IPS-20b (cell line): ENCODE measurements at regions not wholly inside any gene's neighbourhood (a gene's known extent, or its start where the extent isn't known, plus 50 kb on each side); places are given as distances from the start of the nearest gene placed in this dataset.
A peak's percentile ranks its signal among the peaks of the same experiment; 100 is the strongest.
"Not testable (repeated sequence)": the region's sequence is repeated elsewhere in the genome, so short reads cannot be mapped to it uniquely, and the experiment has no call there.

Experiments used
- H3K27ac ChIP-seq: one replicate; pipeline ENCODE4 v1.5.1; 2013; ENCODE audit warnings: low read length
- H3K27me3 ChIP-seq: 2 replicates; pipeline ENCODE4 v1.6.1; 2013; ENCODE audit warnings: mild to moderate bottlenecking, low read length, inconsistent platforms; ENCODE audit not compliant: insufficient read depth
- H3K36me3 ChIP-seq: 2 replicates; pipeline ENCODE4 v1.6.1; 2013; ENCODE audit warnings: low read depth, mild to moderate bottlenecking, inconsistent platforms, low read length, moderate library complexity; ENCODE audit not compliant: insufficient read depth
- H3K4me1 ChIP-seq: 2 replicates; pipeline ENCODE4 v1.6.1; 2013; ENCODE audit warnings: mild to moderate bottlenecking, control low read depth, inconsistent platforms, low read length, moderate library complexity; ENCODE audit not compliant: insufficient read depth
- H3K4me3 ChIP-seq: 2 replicates; pipeline ENCODE4 v1.5.1; 2013; ENCODE audit warnings: mild to moderate bottlenecking, low read length, inconsistent platforms
- H3K9ac ChIP-seq: 2 replicates; pipeline ENCODE4 v1.6.1; 2013; ENCODE audit warnings: low read depth, mild to moderate bottlenecking, inconsistent platforms, low read length, moderate library complexity
- H3K9me3 ChIP-seq: 2 replicates; pipeline ENCODE4 v1.6.1; 2013; ENCODE audit warnings: mild to moderate bottlenecking, low read depth, low read length, inconsistent platforms; ENCODE audit not compliant: insufficient read depth

DNA sequence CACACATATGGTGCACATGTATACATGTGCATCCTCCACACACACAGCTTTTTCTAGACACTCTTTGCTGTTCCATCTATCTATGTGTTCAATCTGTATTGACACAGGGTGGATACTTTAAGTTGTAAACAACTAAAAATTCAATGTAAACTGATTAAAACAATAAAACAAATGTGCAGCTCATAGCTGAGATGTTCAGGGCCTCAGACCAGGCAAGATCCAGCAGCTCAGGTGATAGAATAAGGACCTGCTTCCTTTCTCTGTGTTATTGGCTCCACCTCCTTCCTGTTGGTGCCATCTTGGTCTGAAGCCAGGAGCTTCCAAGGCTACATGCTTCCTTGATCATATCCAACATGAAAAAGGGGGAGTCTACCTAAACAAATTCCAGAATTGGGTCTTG, 158.1 kb upstream of the RFLNA start:
- Histone ChIP-seq H3K9me3 (peaks cover 9% of the 10 kb centered on the region; the same call in 1 of the 2 replicates), H3K27me3 (no peaks in the 10 kb centered on the region), H3K36me3 (no peaks in the 10 kb centered on the region)

DNA sequence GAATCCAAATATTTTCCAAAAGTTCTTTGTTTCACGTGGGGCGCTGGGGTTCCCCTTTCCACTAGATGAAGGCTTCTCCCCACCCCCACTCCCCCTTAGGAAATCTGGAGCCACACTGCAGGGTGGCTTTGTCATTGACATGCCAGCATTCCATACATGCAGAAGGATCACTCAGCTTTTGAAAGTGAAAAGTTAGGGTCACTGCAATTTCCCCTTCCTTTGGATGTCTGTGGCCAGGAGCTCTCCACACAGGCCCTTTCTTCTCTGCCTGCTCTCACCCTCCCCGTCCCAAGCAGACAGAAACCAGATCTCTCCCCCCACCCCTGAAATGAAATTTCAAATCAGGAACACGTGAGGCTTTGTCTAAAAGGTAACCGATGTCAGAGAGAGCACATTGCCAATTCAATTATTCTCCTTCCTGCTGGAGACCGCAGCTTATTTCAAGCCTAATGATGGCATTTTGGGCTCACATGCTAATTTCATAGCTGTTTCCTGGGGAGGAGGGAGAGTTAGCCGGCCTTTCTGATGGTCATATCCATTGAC, 153.9 kb upstream of the RFLNA start:
- Histone ChIP-seq H3K9me3 (peaks cover 21% of the 10 kb centered on the region), H3K27ac (peak overlapping the region; percentile 66), H3K4me1 (peaks cover 34% of the 10 kb centered on the region), H3K4me3 (peak overlapping the region; percentile 39; the same call in 1 of the 2 replicates), H3K9ac (peak overlapping the region; percentile 70; the same call in 1 of the 2 replicates), H3K36me3 (no peaks in the 10 kb centered on the region), H3K27me3 (no peaks in the 10 kb centered on the region)

More for the DNA sequence above, 158.1 kb upstream of the RFLNA start:
- Histone ChIP-seq H3K9ac (no peak overlapping the region), H3K4me1 (peaks cover 17% of the 10 kb centered on the region), H3K4me3 (no peak overlapping the region), H3K27ac (no peak overlapping the region)

DNA sequence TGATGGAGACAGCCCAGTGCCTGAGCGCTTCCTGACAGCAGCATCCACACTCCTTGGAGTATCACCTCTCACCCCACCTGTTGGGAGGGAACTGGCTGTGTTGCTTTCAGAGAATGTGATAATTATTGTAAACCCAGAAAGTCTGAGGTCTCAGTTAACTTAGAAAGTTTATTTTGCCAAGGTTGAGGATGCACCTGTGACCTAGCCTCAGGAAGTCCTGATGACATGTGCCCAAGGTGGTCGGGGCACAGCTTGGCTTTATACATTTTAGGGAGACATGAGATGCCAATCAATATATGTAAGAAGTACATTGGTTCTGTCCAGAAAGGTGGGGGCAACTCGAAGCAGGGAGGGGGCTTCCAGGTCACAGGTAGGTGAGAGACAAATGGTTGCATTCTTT, 153.3 kb upstream of the RFLNA start:
- Histone ChIP-seq H3K4me3 (peak overlapping the region; percentile 39; the same call in 1 of the 2 replicates), H3K27ac (peak overlapping the region; percentile 62), H3K4me1 (peaks cover 34% of the 10 kb centered on the region), H3K9ac (peak overlapping the region; percentile 70; the same call in 1 of the 2 replicates), H3K9me3 (peaks cover 21% of the 10 kb centered on the region)
- H3K27me3 ChIP-seq, H3K36me3 ChIP-seq: not testable (repeated sequence)

DNA sequence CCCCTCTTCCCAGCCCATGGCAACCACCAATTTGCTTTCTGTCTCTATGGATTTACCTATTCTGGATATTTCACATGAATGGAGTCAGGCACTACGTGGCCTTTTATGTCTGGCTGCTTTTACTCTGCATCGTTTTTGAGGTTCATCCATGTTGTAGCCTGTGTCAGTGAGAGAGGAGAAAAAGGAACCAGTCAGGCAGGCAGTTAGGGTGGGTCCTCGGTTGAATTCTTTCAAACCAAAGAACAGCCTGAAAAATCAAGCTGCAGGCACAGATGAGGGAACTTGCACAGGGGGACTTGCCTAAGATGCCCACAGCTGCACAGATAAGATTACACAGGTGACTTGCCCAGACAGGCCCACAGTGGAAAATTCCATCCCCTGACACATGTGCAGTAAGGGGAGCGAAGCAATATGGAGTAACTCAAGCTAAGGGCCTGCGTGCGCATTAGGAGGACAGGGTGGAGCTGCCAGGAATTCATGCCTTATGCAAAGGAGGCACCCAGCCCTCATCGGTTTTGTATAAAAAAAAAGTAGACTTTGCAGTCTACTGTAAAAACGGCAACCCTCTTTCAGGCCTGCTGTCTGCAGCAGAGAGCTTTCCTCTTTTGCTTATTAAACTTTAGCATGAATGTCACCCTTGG, 152.4 kb upstream of the RFLNA start:
- peak overlapping the region; percentile 70; the same call in 1 of the 2 replicates for H3K9ac ChIP-seq
- H3K27ac ChIP-seq, result peak overlapping the region; percentile 62
- H3K4me1 ChIP-seq, result peaks cover 34% of the 10 kb centered on the region
- H3K4me3 ChIP-seq, result peak overlapping the region; percentile 47
- peaks cover 16% of the 10 kb centered on the region for H3K9me3 ChIP-seq
- H3K36me3 ChIP-seq, result no peaks in the 10 kb centered on the region
- no peaks in the 10 kb centered on the region for H3K27me3 ChIP-seq

DNA sequence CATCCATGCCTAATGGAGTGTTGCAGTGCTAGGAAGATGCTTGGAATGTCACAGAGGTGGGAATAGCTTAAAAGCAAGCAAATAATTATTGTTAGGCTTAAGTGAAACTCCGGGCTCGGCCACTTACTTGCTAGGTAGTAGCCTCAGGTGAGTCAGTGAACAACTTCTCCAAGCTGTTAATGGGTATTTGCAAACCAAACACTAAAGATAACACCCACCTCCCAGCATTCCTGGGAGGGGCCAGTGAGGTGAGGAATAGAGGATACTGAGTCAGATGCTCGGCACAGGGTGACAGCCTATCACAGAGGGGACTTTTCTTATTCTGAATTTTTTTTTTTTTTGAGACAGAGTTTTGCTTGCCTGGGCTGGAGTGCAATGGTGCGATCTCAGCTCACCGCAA, 151.2 kb upstream of the RFLNA start:
- Histone ChIP-seq H3K9me3 (peaks cover 11% of the 10 kb centered on the region), H3K27ac (no peak overlapping the region), H3K9ac (no peak overlapping the region), H3K36me3 (no peaks in the 10 kb centered on the region), H3K4me3 (no peak overlapping the region), H3K27me3 (no peaks in the 10 kb centered on the region), H3K4me1 (peaks cover 40% of the 10 kb centered on the region)

DNA sequence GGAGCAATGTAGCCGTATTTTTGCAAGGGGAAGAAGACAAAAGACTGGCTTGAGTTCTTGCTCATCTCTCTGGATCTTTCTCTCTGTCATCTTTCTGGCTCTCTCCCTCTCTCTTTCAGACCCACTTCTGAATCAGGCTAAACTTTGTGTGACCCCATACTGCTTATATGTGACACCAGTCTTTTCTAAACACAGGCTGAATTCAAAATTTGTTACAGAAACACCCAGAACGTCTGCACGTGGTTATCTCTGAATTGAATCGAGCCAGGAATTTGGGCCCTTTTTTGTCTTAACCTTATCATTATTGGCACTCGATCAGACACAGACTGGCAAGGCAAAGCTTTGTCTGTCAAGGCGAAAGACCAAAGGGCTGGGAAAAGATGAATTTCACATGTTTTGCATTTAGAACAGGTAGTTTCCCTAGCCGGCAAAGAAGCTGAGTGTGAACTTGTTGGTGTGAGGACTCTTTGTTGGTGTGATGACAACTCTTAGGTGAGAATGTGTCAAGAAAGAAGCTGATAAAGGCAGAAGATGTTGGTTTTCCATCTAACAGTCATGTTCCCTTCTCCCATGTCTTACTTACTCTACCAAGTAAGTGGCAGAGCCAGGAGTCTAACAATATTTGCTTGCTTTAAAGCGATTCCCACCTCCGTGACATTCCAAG, 150.2 kb upstream of the RFLNA start:
- Histone ChIP-seq H3K36me3 (no peaks in the 10 kb centered on the region), H3K4me3 (no peak overlapping the region), H3K27ac (peak overlapping the region; percentile 2), H3K9ac (peak overlapping the region; percentile 51; the same call in 1 of the 2 replicates), H3K4me1 (peaks cover 42% of the 10 kb centered on the region), H3K27me3 (no peaks in the 10 kb centered on the region; the same call in 1 of the 2 replicates), H3K9me3 (peaks cover 11% of the 10 kb centered on the region)

DNA sequence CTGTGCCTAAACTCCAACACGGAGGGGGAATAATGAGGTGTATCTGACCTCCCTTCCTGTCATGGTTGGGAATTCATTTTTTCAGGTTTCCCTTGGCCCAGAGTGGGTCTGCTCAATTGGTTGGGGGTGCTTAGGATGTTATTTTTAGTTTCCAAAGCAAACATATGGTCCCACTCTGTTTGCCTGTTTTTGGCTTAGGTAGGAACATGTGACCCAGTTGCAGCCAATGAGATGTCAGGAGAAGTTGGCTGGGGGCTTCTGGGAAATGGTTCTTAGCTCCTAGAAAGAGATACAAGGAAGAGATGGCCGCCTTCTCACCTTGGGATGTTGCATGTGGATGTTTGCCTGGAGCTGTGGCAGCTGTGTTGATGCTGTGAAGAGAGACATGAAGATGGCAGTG, 147.9 kb upstream of the RFLNA start:
- peaks cover 25% of the 10 kb centered on the region; the same call in 1 of the 2 replicates for H3K4me1 ChIP-seq
- no peak overlapping the region for H3K4me3 ChIP-seq

DNA sequence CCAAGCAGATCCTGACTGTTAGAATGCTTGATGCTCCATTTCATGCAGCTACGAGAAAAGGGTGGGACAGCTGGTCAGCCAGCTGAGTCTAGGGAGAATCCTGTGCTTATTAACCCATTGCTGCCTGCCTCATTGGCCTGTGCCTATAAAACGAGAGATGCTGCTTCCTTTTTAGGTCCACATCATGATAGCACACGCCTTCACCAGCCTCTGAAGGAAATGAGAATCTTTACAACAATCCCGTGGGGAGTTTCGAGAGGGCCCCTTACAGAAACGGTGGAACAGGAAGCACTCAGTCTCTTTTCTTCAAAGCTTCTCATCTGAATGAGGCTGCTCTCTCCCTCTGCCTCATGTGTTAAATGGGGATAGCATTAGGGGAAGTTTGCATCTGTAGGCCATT, 147.3 kb upstream of the RFLNA start:
- Histone ChIP-seq H3K27ac (no peak overlapping the region), H3K27me3 (no peaks in the 10 kb centered on the region; the same call in 1 of the 2 replicates), H3K9me3 (peaks cover 17% of the 10 kb centered on the region), H3K4me3 (no peak overlapping the region), H3K36me3 (no peaks in the 10 kb centered on the region), H3K4me1 (peaks cover 19% of the 10 kb centered on the region; the same call in 1 of the 2 replicates), H3K9ac (no peak overlapping the region; the same call in 1 of the 2 replicates)

More for the DNA sequence above, 147.9 kb upstream of the RFLNA start:
- H3K36me3 ChIP-seq, result no peaks in the 10 kb centered on the region
- H3K9me3 ChIP-seq, result peaks cover 22% of the 10 kb centered on the region
- no peaks in the 10 kb centered on the region; the same call in 1 of the 2 replicates for H3K27me3 ChIP-seq
- no peak overlapping the region for H3K27ac ChIP-seq
- H3K9ac ChIP-seq, result peak overlapping the region; percentile 33; the same call in 1 of the 2 replicates

DNA sequence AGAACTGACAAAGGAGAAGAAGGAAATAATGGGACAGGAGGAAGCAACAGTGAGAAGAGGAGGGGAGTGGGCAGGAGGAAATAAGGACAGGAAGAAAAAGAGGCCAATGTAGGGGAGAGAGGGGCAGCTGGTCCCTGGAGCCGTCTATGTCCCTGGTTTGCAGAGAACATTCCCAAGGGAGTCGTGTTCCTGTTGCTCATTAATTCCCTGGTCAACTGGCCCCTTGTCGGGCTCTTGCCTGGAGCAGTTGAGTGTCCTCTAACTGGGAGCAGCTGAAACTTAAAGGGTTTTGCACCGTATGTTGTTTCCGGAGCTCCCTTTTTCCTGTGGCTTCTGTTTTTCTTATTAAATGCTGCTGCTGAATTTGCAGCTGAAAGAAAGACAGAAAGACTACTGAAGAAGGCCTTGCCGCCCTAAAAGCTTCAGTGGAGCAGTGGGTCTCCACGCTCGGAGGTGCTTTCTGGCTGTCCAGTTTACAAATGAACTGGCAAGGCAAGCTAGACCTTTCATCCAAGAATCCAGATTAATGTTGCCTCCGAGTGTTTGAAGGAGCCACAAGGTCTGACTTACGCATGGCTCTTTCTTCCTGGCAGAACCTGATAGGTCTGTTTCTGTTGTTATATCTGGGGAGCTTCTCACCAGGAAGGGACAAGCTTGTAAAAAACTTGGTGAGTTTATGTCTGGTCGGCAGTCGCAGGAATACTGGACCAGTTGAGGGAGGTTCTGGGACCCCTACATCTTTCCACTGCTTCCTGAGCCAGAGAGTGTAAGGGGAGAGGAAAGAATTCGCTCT, 146.2 kb upstream of the RFLNA start:
- Histone ChIP-seq H3K4me3 (no peak overlapping the region), H3K9me3 (peaks cover 10% of the 10 kb centered on the region), H3K27ac (no peak overlapping the region), H3K36me3 (no peaks in the 10 kb centered on the region), H3K9ac (peak overlapping the region; percentile 34; the same call in 1 of the 2 replicates), H3K27me3 (no peaks in the 10 kb centered on the region; the same call in 1 of the 2 replicates), H3K4me1 (peaks cover 15% of the 10 kb centered on the region; the same call in 1 of the 2 replicates)

DNA sequence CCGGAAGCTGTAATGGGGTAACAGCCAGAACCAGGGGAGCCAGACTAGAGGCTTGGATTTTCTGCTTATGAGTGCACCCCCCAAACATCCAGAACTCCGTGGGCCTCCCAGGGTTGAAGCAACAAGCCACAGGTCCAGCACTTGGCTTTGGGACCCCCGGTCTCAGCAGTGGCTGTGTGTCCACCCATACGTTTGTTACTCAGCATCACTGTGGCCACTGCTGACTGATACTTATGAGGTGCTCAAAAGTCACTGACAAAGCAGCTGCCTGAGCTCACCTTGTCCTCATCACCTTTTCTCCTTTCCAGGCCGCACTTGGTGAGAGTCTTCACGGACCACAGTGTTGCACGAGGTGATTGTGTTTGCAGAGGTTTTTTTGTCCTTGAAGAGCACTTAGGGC, 145.6 kb upstream of the RFLNA start:
- Histone ChIP-seq H3K9me3 (peaks cover 10% of the 10 kb centered on the region), H3K27me3 (no peaks in the 10 kb centered on the region; the same call in 1 of the 2 replicates), H3K4me3 (no peak overlapping the region), H3K27ac (no peak overlapping the region), H3K9ac (peak overlapping the region; percentile 34; the same call in 1 of the 2 replicates), H3K4me1 (peaks cover 15% of the 10 kb centered on the region; the same call in 1 of the 2 replicates), H3K36me3 (no peaks in the 10 kb centered on the region)

DNA sequence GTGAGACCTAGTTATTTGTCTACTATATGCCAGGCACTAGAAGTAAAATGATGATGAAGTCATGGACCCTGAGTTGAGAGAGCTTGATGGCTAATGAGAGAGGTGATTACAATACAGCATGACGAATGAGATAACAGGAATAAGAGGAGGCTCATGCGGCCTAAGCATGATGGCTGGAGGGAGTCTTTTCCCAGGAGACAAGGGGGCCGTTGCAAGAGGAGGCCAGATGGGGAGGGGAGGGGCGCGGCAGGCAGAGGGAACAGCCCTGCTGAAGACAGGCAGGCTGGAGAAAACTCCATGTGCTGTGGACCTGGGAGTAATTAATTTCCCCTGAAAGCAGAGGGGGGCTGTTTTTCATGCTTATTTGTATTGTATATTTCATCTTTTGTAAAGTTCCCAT, 144.7 kb upstream of the RFLNA start:
- Histone ChIP-seq H3K36me3 (no peaks in the 10 kb centered on the region), H3K27me3 (no peaks in the 10 kb centered on the region; the same call in 1 of the 2 replicates), H3K4me3 (no peak overlapping the region), H3K9me3 (peaks cover 10% of the 10 kb centered on the region), H3K27ac (no peak overlapping the region), H3K4me1 (peaks cover 11% of the 10 kb centered on the region; the same call in 1 of the 2 replicates), H3K9ac (no peak overlapping the region)
